Hepatocyte (in vitro differentiated cells): ENCODE measurements at regions not wholly inside any gene's neighbourhood (a gene's known extent, or its start where the extent isn't known, plus 50 kb on each side); places are given as distances from the start of the nearest gene placed in this dataset.

Source experiments
- DNase-seq: peaks from one replicate; pipeline ENCODE4 v3.0.0-alpha.2; 2016; ENCODE audit warnings: low spot score
- H2AFZ ChIP-seq: fragments of 200-600 bp; sonication (generic); 2 replicates; pipeline ENCODE4 v1.6.0; 2016; ENCODE audit warnings: antibody characterized with exemption, mild to moderate bottlenecking
- H3K27ac ChIP-seq: fragments of 200-600 bp; sonication (generic); 2 replicates; pipeline ENCODE4 v1.5.1; 2016; ENCODE audit warnings: mild to moderate bottlenecking
- H3K27me3 ChIP-seq: fragments of 200-600 bp; sonication (generic); 2 replicates; pipeline ENCODE4 v1.6.1; 2016
- H3K36me3 ChIP-seq: fragments of 200-600 bp; sonication (generic); replicated peaks from 2 replicates; pipeline ENCODE4 v1.5.1; 2016; ENCODE audit warnings: low read depth; ENCODE audit not compliant: insufficient read depth
- H3K4me1 ChIP-seq: fragments of 200-600 bp; sonication (generic); 2 replicates; pipeline ENCODE4 v1.5.1; 2016; ENCODE audit warnings: mild to moderate bottlenecking, moderate library complexity; ENCODE audit not compliant: insufficient read depth
- H3K4me2 ChIP-seq: fragments of 200-600 bp; sonication (generic); 2 replicates; pipeline ENCODE4 v1.6.0; 2016
- H3K4me3 ChIP-seq: fragments of 200-600 bp; sonication (generic); 2 replicates; pipeline ENCODE4 v1.5.1; 2016; ENCODE audit warnings: mild to moderate bottlenecking
- H3K79me2 ChIP-seq: fragments of 200-600 bp; sonication (generic); 2 replicates; pipeline ENCODE4 v1.6.0; 2017; ENCODE audit warnings: mild to moderate bottlenecking
- H3K9me2 ChIP-seq: fragments of 200-600 bp; sonication (generic); replicated peaks from 2 replicates; pipeline ENCODE4 v1.6.0; 2017; ENCODE audit warnings: mild to moderate bottlenecking; ENCODE audit not compliant: insufficient read depth
- H3K9me3 ChIP-seq: fragments of 200-600 bp; sonication (generic); 2 replicates; pipeline ENCODE4 v1.5.1; 2016; ENCODE audit warnings: low read depth, mild to moderate bottlenecking
- H4K20me1 ChIP-seq: fragments of 200-600 bp; sonication (generic); 2 replicates; pipeline ENCODE4 v1.6.0; 2016; ENCODE audit warnings: mild to moderate bottlenecking; ENCODE audit not compliant: insufficient read depth, poor library complexity, severe bottlenecking
- CTCF ChIP-seq: fragments of 200-600 bp; sonication (generic); IDR thresholded peaks from 2 replicates; pipeline ENCODE4 v1.5.1; 2016; ENCODE audit warnings: antibody characterized with exemption, mild to moderate bottlenecking; ENCODE audit not compliant: poor library complexity
- EZH2 ChIP-seq: fragments of 200-600 bp; sonication (generic); IDR thresholded peaks from 2 replicates; pipeline ENCODE4 v1.6.1; 2016; ENCODE audit warnings: antibody characterized with exemption, mild to moderate bottlenecking, borderline replicate concordance
- EZH2phosphoT487 ChIP-seq: fragments of 200-600 bp; sonication (generic); IDR thresholded peaks from one replicate; pipeline ENCODE4 v1.6.1; 2018; ENCODE audit warnings: antibody characterized with exemption, mild to moderate bottlenecking, low read depth, moderate library complexity; ENCODE audit not compliant: unreplicated experiment, severe bottlenecking
- WGBS: methylation state at CpG from one replicate; pipeline ENCODE4 v1.1.6; 2016; ENCODE audit warnings: low lambda C conversion rate; ENCODE audit errors: missing lambda C conversion rate; 5-methylcytosine and 5-hydroxymethylcytosine counted together

GRCh38 chr1:189274267-189274666, 1203.4 kb downstream of the BRINP3 start:
- Histone ChIP-seq H2AFZ (no peak overlapping the region), H4K20me1 (no peaks in the 10 kb centered on the region), H3K4me3 (no peak overlapping the region), H3K4me2 (no peak overlapping the region), H3K36me3 (no peaks in the 10 kb centered on the region), H3K27me3 (no peaks in the 10 kb centered on the region), H3K79me2 (no peaks in the 10 kb centered on the region), H3K4me1 (no peaks in the 10 kb centered on the region), H3K9me3 (no peaks in the 10 kb centered on the region), H3K27ac (no peak overlapping the region), H3K9me2 (no peaks in the 10 kb centered on the region)
- no peak for DNase-seq
- 85% methylated on average over 1 of the region's 1 CpG for WGBS
- TF ChIP-seq CTCF = no peak

- H3K79me2 ChIP-seq = no peaks in the 10 kb centered on the region
- 87% methylated on average over 1 of the region's 1 CpG for WGBS
- H3K4me1 ChIP-seq = no peaks in the 10 kb centered on the region
- H3K27ac ChIP-seq = no peak overlapping the region
- H3K4me2 ChIP-seq = no peak overlapping the region
- no peaks in the 10 kb centered on the region for H3K36me3 ChIP-seq
- H3K9me2 ChIP-seq = no peaks in the 10 kb centered on the region
- H2AFZ ChIP-seq = no peak overlapping the region
- no peaks in the 10 kb centered on the region for H3K27me3 ChIP-seq
- no peaks in the 10 kb centered on the region for H4K20me1 ChIP-seq
- no peak overlapping the region for H3K4me3 ChIP-seq
- TF ChIP-seq CTCF (no peak), EZH2 (no peak), EZH2phosphoT487 (no peak)
- no peaks in the 10 kb centered on the region for H3K9me3 ChIP-seq
- DNase-seq = no peak
Measured at GRCh38 chr1:189275796-189276195, 1201.9 kb downstream of the BRINP3 start.

GRCh38 chr1:189289346-189289745, 1188.3 kb downstream of the BRINP3 start:
- Histone ChIP-seq H3K4me2 (no peak overlapping the region), H3K4me3 (no peak overlapping the region), H3K4me1 (no peaks in the 10 kb centered on the region), H3K79me2 (no peaks in the 10 kb centered on the region), H2AFZ (no peak overlapping the region), H3K27me3 (no peaks in the 10 kb centered on the region), H3K36me3 (no peaks in the 10 kb centered on the region), H3K27ac (no peak overlapping the region), H3K9me2 (no peaks in the 10 kb centered on the region), H4K20me1 (no peaks in the 10 kb centered on the region), H3K9me3 (no peaks in the 10 kb centered on the region)
- DNase-seq = no peak
- TF ChIP-seq EZH2 = no peak
- TF ChIP-seq CTCF = no peak
- no peak for TF ChIP-seq EZH2phosphoT487
- WGBS = 93% methylated on average over 3 of the region's 3 CpGs

GRCh38 chr1:189301235-189301634, 1176.4 kb downstream of the BRINP3 start:
- no peak for TF ChIP-seq EZH2phosphoT487
- H3K27ac ChIP-seq = no peak overlapping the region
- peak; percentile 8 for DNase-seq
- H3K79me2 ChIP-seq = no peaks in the 10 kb centered on the region
- H3K9me3 ChIP-seq = no peaks in the 10 kb centered on the region
- H4K20me1 ChIP-seq = no peaks in the 10 kb centered on the region
- H3K36me3 ChIP-seq = no peaks in the 10 kb centered on the region
- 73% methylated on average over 4 of the region's 4 CpGs for WGBS
- no peaks in the 10 kb centered on the region for H3K27me3 ChIP-seq
- H3K4me1 ChIP-seq = no peaks in the 10 kb centered on the region
- H3K4me3 ChIP-seq = no peak overlapping the region
- no peaks in the 10 kb centered on the region for H3K9me2 ChIP-seq
- no peak overlapping the region for H2AFZ ChIP-seq
- peak overlapping the region; percentile 19 for H3K4me2 ChIP-seq
